ENCODE measurements at regions not wholly inside any gene's neighbourhood (a gene's known extent, or its start where the extent isn't known, plus 50 kb on each side); places are given as distances from the start of the nearest gene placed in this dataset.

GRCh38 chr3:163664466-163664865 is 1413.8 kb downstream of the SI start:
- WGBS, 2 donors: 92 to 95% methylated on average over 2 of the region's 2 CpGs
- no peak for DNase-seq
- no peaks in the 10 kb centered on the region for H3K36me3 ChIP-seq
- H3K27me3 ChIP-seq: no peaks in the 10 kb centered on the region
- H3K27ac ChIP-seq: no peak overlapping the region
- H3K9me3 ChIP-seq: no peaks in the 10 kb centered on the region
- H3K4me1 ChIP-seq: no peaks in the 10 kb centered on the region
- intact Hi-C loops (cut with DNase I): no loop called here
- TF ChIP-seq, protein P1, sequence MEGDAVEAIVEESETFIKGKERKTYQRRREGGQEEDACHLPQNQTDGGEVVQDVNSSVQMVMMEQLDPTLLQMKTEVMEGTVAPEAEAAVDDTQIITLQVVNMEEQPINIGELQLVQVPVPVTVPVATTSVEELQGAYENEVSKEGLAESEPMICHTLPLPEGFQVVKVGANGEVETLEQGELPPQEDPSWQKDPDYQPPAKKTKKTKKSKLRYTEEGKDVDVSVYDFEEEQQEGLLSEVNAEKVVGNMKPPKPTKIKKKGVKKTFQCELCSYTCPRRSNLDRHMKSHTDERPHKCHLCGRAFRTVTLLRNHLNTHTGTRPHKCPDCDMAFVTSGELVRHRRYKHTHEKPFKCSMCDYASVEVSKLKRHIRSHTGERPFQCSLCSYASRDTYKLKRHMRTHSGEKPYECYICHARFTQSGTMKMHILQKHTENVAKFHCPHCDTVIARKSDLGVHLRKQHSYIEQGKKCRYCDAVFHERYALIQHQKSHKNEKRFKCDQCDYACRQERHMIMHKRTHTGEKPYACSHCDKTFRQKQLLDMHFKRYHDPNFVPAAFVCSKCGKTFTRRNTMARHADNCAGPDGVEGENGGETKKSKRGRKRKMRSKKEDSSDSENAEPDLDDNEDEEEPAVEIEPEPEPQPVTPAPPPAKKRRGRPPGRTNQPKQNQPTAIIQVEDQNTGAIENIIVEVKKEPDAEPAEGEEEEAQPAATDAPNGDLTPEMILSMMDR (IDR thresholded peaks at IDR 0.05): no peak
- no peak for TF ChIP-seq POLR2A (IDR thresholded peaks at IDR 0.05)
- no peak overlapping the region for H3K4me3 ChIP-seq (replicated peaks in 1 of 3)

DNA sequence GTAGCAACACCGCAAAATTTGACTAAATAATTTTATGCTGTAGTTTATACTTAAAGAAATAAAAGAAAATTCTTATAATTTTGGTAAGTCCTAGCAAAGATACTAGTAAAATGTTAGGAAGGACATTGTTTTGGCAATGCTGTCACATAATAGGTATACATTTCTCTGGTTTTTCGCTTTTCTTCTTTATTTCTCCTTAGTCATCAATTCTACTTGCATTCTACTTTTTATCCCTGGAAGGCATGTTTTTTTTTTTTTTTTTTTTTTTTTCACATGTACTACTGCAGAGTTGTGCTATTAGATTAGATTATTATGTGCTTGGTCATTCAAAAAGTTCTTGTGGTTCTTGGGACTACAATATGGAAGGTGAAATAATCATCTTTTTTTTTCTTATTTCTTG is 1421.2 kb downstream of the SI start:
- no peak overlapping the region for H3K4me3 ChIP-seq (replicated peaks in 1 of 3)
- DNase-seq: no peak
- TF ChIP-seq, protein P1 (IDR thresholded peaks at IDR 0.05): no peak
- no peak for TF ChIP-seq POLR2A (IDR thresholded peaks at IDR 0.05)
- no peaks in the 10 kb centered on the region for H3K4me1 ChIP-seq
- no peaks in the 10 kb centered on the region for H3K36me3 ChIP-seq
- no peaks in the 10 kb centered on the region for H3K27me3 ChIP-seq
- H3K9me3 ChIP-seq: no peaks in the 10 kb centered on the region
- intact Hi-C loops (cut with DNase I): no loop called here
- 90 to 96% methylated on average over 2 of the region's 2 CpGs for WGBS, 2 donors
- no peak overlapping the region for H3K27ac ChIP-seq

DNA sequence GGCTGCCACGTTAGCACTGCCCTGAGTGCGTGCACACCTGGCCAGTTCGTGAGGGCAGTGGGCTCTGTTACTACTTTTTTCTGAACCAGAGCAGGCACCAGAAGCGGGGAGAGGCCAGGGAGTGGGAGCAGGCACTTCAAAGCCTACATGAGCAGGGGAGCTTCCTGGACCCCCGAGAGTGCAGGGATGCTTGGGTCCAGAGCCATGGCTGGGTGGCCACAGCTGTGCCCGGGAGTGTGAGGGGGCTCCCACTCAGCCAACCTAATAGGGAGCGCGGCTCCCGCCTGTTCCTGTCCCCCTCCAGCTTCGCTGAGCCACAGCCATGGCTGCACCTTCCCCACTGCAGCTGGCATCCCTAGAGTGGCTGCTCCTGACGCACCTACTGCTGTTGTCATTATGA is 1423.3 kb downstream of the SI start:
- Histone ChIP-seq H3K27me3 (no peaks in the 10 kb centered on the region), H3K9me3 (no peaks in the 10 kb centered on the region), H3K36me3 (no peaks in the 10 kb centered on the region), H3K27ac (no peak overlapping the region), H3K4me3 (replicated peaks in 1 of 3) (no peak overlapping the region), H3K4me1 (no peaks in the 10 kb centered on the region)
- intact Hi-C loops (cut with DNase I): no loop called here
- TF ChIP-seq, protein P1 (IDR thresholded peaks at IDR 0.05): no peak
- TF ChIP-seq POLR2A (IDR thresholded peaks at IDR 0.05): no peak
- no peak for DNase-seq
- WGBS, 2 donors: 94 to 95% methylated on average over 11 of the region's 11 CpGs

GRCh38 chr3:163644172-163644571 is 1434.1 kb downstream of the SI start:
- DNase-seq: no peak
- H3K36me3 ChIP-seq: no peaks in the 10 kb centered on the region
- H3K27me3 ChIP-seq: no peaks in the 10 kb centered on the region
- H3K9me3 ChIP-seq: no peaks in the 10 kb centered on the region
- WGBS, 2 donors: 67 to 74% methylated on average over 3 of the region's 3 CpGs
- H3K4me1 ChIP-seq: no peaks in the 10 kb centered on the region
- intact Hi-C loops (cut with DNase I): no loop called here
- TF ChIP-seq POLR2A (IDR thresholded peaks at IDR 0.05): no peak
- TF ChIP-seq, protein P1 (IDR thresholded peaks at IDR 0.05): no peak
- no peak overlapping the region for H3K4me3 ChIP-seq (replicated peaks in 1 of 3)
- no peak overlapping the region for H3K27ac ChIP-seq

DNA sequence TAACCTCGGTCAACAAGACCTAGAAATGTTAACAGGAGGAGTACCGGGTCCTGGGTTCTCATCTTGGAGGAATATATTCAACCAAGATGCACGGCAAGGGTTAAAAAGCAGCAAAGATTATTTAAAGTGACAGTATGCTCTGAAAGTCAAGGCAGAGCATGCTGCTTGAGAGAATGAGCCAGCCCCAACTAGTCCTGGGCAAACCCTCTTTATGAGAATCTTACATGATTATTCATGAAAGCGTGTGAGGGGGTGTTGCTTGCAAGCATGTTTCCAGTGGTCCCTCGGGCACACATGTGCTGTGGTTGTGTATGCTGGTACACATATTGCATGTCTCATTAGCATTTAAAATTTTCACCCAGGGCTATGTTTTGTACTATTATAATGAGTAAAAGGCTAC is 1445.6 kb downstream of the SI start:
- no peak overlapping the region for H3K4me3 ChIP-seq (replicated peaks in 1 of 3)
- WGBS, 2 donors: 66% methylated on average over 5 of the region's 5 CpGs
- no peak for DNase-seq

More for the DNA sequence above, 1445.6 kb downstream of the SI start:
- Histone ChIP-seq H3K9me3 (no peaks in the 10 kb centered on the region), H3K27ac (no peak overlapping the region), H3K36me3 (no peaks in the 10 kb centered on the region), H3K4me1 (no peaks in the 10 kb centered on the region), H3K27me3 (no peaks in the 10 kb centered on the region)
- no peak for TF ChIP-seq POLR2A (IDR thresholded peaks at IDR 0.05)
- TF ChIP-seq, protein P1 (IDR thresholded peaks at IDR 0.05): no peak
- intact Hi-C loops (cut with DNase I): no loop called here
